Cerebellar cortex (tissue), 1 donor: ENCODE measurements at regions not wholly inside any gene's neighbourhood (a gene's known extent, or its start where the extent isn't known, plus 50 kb on each side); places are given as distances from the start of the nearest gene placed in this dataset.
"Not testable (repeated sequence)": the region's sequence is repeated elsewhere in the genome, so short reads cannot be mapped to it uniquely, and the experiment has no call there.

Source experiments
- DNase-seq: peaks from one replicate; pipeline ENCODE4 v3.0.0-alpha.2; 2015; ENCODE audit warnings: low spot score

GRCh38 chr2:16461672-16462071 lies 204.0 kb downstream of the CYRIA start:
- no peak for DNase-seq

GRCh38 chr2:16459606-16460005 lies 206.0 kb downstream of the CYRIA start:
- no peak for DNase-seq

- no peak for DNase-seq
Measured at GRCh38 chr2:16454621-16455020, 211.0 kb downstream of the CYRIA start.

- DNase-seq, result no peak
Measured at GRCh38 chr2:16452123-16452522, 213.5 kb downstream of the CYRIA start.

GRCh38 chr2:16446706-16447105 lies 218.9 kb downstream of the CYRIA start:
- DNase-seq, result no peak

- no peak for DNase-seq
Measured at GRCh38 chr2:16442971-16443370, 222.7 kb downstream of the CYRIA start.

GRCh38 chr2:16441431-16441830 lies 224.2 kb downstream of the CYRIA start:
- no peak for DNase-seq

GRCh38 chr2:16440898-16441297 lies 224.7 kb downstream of the CYRIA start:
- DNase-seq, result no peak

- DNase-seq, result no peak
Measured at GRCh38 chr2:16438613-16439321, 226.9 kb downstream of the CYRIA start.

GRCh38 chr2:16437189-16437588 lies 228.4 kb downstream of the CYRIA start:
- DNase-seq, result no peak

- no peak for DNase-seq
Measured at GRCh38 chr2:16434393-16434792, 231.2 kb downstream of the CYRIA start.

- DNase-seq, result no peak
Measured at GRCh38 chr2:16430846-16431245, 234.8 kb downstream of the CYRIA start.

GRCh38 chr2:16429431-16430145 lies 236.0 kb downstream of the CYRIA start:
- no peak for DNase-seq

GRCh38 chr2:16429002-16429401 lies 236.6 kb downstream of the CYRIA start:
- no peak for DNase-seq

- DNase-seq, result no peak
Measured at GRCh38 chr2:16425462-16426336, 239.9 kb downstream of the CYRIA start.

- DNase-seq, result no peak
Measured at GRCh38 chr2:16420421-16420820, 245.2 kb downstream of the CYRIA start.

- no peak for DNase-seq
Measured at GRCh38 chr2:16417726-16418125, 247.9 kb downstream of the CYRIA start.

- no peak for DNase-seq
Measured at GRCh38 chr2:16416651-16417050, 249.0 kb downstream of the CYRIA start.

- DNase-seq, result not testable (repeated sequence)
Measured at GRCh38 chr2:16415861-16416260, 249.8 kb downstream of the CYRIA start.

GRCh38 chr2:16413947-16414346 lies 251.7 kb downstream of the CYRIA start:
- DNase-seq, result no peak

GRCh38 chr2:16413285-16413684 lies 252.3 kb downstream of the CYRIA start:
- DNase-seq, result no peak

GRCh38 chr2:16412321-16413030 lies 253.2 kb downstream of the CYRIA start:
- no peak for DNase-seq
